ENCODE measurements at regions not wholly inside any gene's neighbourhood (a gene's known extent, or its start where the extent isn't known, plus 50 kb on each side); places are given as distances from the start of the nearest gene placed in this dataset.

DNA sequence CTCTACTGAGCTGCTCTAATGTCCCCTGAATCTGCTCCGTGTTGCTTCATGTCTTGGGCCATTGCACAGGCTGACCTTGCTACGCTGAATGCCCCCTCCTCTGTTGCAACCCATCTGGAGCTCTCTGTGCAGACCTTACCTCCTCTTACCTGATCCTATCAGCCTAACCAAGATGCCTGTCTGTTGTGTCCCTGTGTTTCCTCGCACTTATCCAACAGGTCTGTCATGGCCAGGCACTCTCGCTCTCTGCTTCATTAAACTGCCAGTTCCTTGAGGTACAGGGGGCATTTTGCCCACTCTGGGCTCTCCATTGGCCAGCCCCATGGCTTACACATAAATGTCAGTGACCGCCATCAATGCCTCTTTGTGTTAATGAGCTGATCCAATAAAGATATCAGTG lies 277.7 kb upstream of the TSHZ3 start:
- no peaks in the 10 kb centered on the region for H3K4me1 ChIP-seq (ENCODE audit: insufficient read depth, low read length)
- no peak for FAIRE-seq
- H4K20me1 ChIP-seq (ENCODE audit: insufficient read depth, low read length): no peaks in the 10 kb centered on the region
- H3K27ac ChIP-seq (ENCODE audit: extremely low read length, insufficient read depth, low read length): no peak overlapping the region
- H3K9me3 ChIP-seq (ENCODE audit: low read length): peaks cover 69% of the 10 kb centered on the region
- no peaks in the 10 kb centered on the region for H3K36me3 ChIP-seq (replicated peaks in 1 of 2; ENCODE audit: control insufficient read depth in 1 of 2, insufficient read depth in 2 of 2, low read length in 2 of 2)
- no TSS peak for BruUV-seq (replicated peaks)
- WGBS (ENCODE audit: low lambda C conversion rate): 5% methylated on average over 5 of the region's 5 CpGs
- H2AFZ ChIP-seq (ENCODE audit: low read length): no peak overlapping the region
- no peak overlapping the region for H3K4me3 ChIP-seq (replicated peaks in 1 of 3; ENCODE audit: insufficient read depth in 1 of 3, low read depth in 2 of 3, low read length in 3 of 3)
- no peak overlapping the region for H3K4me2 ChIP-seq (ENCODE audit: low read depth, low read length)
- H3K79me2 ChIP-seq (ENCODE audit: insufficient read depth, low read length): no peaks in the 10 kb centered on the region
- ChIA-PET POLR2A (no interaction called here), CTCF (ENCODE audit: low intra/inter-chr PET ratio, low total read pairs) (no interaction called here)
- H3K9ac ChIP-seq (ENCODE audit: insufficient read depth, low read depth, low read length): no peak overlapping the region
- H3K27me3 ChIP-seq (ENCODE audit: control insufficient read depth in 1 of 2, insufficient read depth in 2 of 2, low read length in 2 of 2): no peaks in the 10 kb centered on the region; a peak in 1 of 5 replicates
- intact Hi-C loops (cut with micrococcal nuclease; ENCODE audit: unreplicated experiment): no loop called here
- no peak for ATAC-seq
- no peak for TF ChIP-seq MATR3 (CRISPR knock-in tag; IDR thresholded peaks at IDR 0.05)
- DNase-seq (ENCODE audit: low spot score): no peak
- in situ Hi-C loops (cut with HindIII; ENCODE audit: extremely low pct_ligation_motif_present, low pct_unique_long_range_greater_than_20kb): no loop called here

DNA sequence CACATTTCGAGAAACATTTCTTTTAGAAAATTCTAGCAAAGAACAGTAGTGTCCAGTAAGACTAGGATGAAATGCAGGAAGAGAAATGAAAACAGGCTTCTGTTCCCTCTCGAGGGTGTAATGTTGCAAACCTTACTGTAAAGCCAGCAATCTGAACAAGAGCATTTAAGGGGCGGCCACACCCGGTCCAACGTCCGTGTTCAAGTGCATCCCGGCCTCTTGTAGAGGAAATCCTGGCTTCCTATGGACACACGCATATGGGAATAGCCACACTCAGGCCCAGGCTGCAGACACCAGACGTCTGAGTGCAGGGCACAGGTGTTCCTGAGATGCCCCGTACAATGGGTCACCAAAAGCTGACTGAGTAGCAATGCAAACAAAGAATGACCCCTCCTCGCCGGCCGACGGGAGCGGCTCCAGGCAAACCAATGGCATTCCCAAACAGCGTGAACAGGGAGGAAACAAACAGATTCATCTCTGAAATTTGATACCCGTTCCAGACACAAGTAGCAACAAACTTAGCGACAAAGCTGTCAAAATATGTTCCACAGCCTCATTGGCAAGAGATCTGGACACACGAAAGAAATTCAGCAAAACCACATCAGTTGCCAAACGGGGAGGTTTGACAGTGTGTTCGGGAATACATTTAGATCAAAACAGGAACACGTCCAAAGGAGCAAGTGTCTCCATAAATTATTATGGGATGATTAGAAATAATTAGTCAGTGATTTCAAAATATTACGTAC lies 278.6 kb upstream of the TSHZ3 start:
- Histone ChIP-seq H3K4me3 (replicated peaks in 1 of 3; ENCODE audit: insufficient read depth in 1 of 3, low read depth in 2 of 3, low read length in 3 of 3) (no peak overlapping the region), H3K36me3 (replicated peaks in 1 of 2; ENCODE audit: control insufficient read depth in 1 of 2, insufficient read depth in 2 of 2, low read length in 2 of 2) (no peaks in the 10 kb centered on the region), H3K4me1 (ENCODE audit: insufficient read depth, low read length) (no peaks in the 10 kb centered on the region), H3K27me3 (ENCODE audit: control insufficient read depth in 1 of 2, insufficient read depth in 2 of 2, low read length in 2 of 2) (no peaks in the 10 kb centered on the region; a peak in 1 of 5 replicates), H3K79me2 (ENCODE audit: insufficient read depth, low read length) (no peaks in the 10 kb centered on the region), H3K27ac (ENCODE audit: extremely low read length, insufficient read depth, low read length) (no peak overlapping the region), H3K9ac (ENCODE audit: insufficient read depth, low read depth, low read length) (no peak overlapping the region), H2AFZ (ENCODE audit: low read length) (no peak overlapping the region), H3K4me2 (ENCODE audit: low read depth, low read length) (no peak overlapping the region), H4K20me1 (ENCODE audit: insufficient read depth, low read length) (no peaks in the 10 kb centered on the region), H3K9me3 (ENCODE audit: low read length) (peaks cover 67% of the 10 kb centered on the region)
- in situ Hi-C loops (cut with HindIII; ENCODE audit: extremely low pct_ligation_motif_present, low pct_unique_long_range_greater_than_20kb): no loop called here
- FAIRE-seq (no peak), ATAC-seq (no peak), DNase-seq (ENCODE audit: low spot score) (no peak)
- no TSS peak for BruUV-seq (replicated peaks)
- WGBS (ENCODE audit: low lambda C conversion rate): 13% methylated on average over 18 of the region's 23 CpGs
- TF ChIP-seq ZNF891 (CRISPR knock-in tag; IDR thresholded peaks at IDR 0.05) (no peak), TSC22D2 (CRISPR knock-in tag; IDR thresholded peaks at IDR 0.05; ENCODE audit: borderline replicate concordance) (no peak), ATF1 (CRISPR knock-in tag; IDR thresholded peaks at IDR 0.05) (no peak), SP5 (CRISPR knock-in tag; IDR thresholded peaks at IDR 0.05; ENCODE audit: borderline replicate concordance, low read depth) (no peak), RBFOX2 (IDR thresholded peaks at IDR 0.05; ENCODE audit: low read depth, low read length) (no peak), SNAI1 (CRISPR knock-in tag; IDR thresholded peaks at IDR 0.05; ENCODE audit: borderline replicate concordance) (no peak), MAFK (conservative IDR thresholded peaks at IDR 0.05 in 1 of 2, IDR thresholded peaks at IDR 0.05 in 1 of 2; ENCODE audit: low read length in 2 of 2) (no peak), NRL (CRISPR knock-in tag; IDR thresholded peaks at IDR 0.05; ENCODE audit: borderline replicate concordance) (no peak)
- intact Hi-C loops (cut with micrococcal nuclease; ENCODE audit: unreplicated experiment): no loop called here
- ChIA-PET CTCF (ENCODE audit: low intra/inter-chr PET ratio, low total read pairs) (no interaction called here), POLR2A (no interaction called here)

Data from HepG2 (cell line).